Activated CD8-positive, alpha-beta memory T cell treated with anti-CD3 and anti-CD28 coated beads, Interleukin-2, amount 50 U/mL, for 4 hours (primary cell): ENCODE measurements at regions not wholly inside any gene's neighbourhood (a gene's known extent, or its start where the extent isn't known, plus 50 kb on each side); places are given as distances from the start of the nearest gene placed in this dataset.

Experiments
- DNase-seq: peaks from one replicate; pipeline ENCODE4 v3.0.0-alpha.2; 2020

DNA sequence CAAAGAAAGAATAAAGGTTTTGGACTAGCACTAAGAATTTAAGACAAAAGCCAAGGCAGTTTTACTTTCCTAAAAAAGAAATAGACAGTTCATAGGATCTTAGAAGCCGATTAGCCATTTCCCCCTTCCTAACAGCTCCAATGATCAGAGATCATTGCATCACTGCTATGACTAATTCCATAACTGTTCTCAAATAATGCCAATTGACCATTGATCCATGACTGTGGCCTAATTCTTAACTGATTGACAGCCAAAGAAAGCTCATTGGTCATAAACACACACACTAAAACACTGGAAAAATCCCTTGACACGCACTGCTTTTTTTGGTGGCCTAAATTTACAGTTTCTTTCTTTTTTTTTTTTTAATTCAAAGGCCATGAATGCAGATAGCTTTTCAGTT is 345.0 kb upstream of the ACVR2A start:
- no peak for DNase-seq

- no peak for DNase-seq
These were observed 349.1 kb upstream of the ACVR2A start for GRCh38 chr2:147495734-147496133.

DNA sequence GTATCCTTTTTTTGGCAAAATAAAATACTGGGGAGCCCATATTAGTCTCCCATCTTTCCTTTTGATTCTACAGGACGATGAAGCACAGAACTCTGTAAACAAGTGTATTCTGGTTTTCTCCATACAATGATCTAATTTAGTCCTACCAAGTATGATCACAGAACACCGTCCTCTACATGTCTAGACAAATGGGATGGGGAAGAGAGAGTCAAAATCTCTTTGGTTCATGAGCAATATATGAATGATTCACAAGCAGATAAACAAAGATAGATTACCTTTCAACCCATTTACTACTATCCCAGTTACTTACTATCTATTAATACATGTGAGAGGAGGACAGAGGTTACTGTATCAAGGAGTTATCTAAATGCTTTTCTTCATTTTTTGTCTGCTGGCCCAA is 352.4 kb upstream of the ACVR2A start:
- DNase-seq: no peak

DNA sequence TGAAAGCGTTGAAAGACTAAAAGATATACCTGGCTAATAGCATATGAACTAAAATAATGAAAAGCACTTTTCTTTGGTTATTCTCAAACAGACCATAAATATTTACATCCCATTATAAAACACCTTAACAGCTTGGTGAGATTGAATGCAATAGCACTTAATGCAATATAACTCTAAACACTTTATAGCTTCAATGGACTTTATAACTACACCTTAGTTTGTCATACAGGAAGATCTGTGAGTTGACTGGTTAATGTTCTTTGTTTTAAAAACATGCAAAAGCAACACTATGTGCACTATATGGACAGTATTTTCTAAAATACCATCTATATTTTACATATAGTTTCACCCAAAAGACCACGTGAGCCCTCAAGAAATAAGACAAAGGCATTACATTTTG is 353.3 kb upstream of the ACVR2A start:
- DNase-seq: no peak

- no peak for DNase-seq
These were observed 354.2 kb upstream of the ACVR2A start for GRCh38 chr2:147490401-147491261.

- no peak for DNase-seq
These were observed 356.4 kb upstream of the ACVR2A start for GRCh38 chr2:147488472-147488871.

- no peak for DNase-seq
These were observed 356.9 kb upstream of the ACVR2A start for GRCh38 chr2:147487978-147488289.

GRCh38 chr2:147487286-147487977 is 357.4 kb upstream of the ACVR2A start:
- no peak for DNase-seq

GRCh38 chr2:147485210-147485851 is 359.5 kb upstream of the ACVR2A start:
- no peak for DNase-seq

DNA sequence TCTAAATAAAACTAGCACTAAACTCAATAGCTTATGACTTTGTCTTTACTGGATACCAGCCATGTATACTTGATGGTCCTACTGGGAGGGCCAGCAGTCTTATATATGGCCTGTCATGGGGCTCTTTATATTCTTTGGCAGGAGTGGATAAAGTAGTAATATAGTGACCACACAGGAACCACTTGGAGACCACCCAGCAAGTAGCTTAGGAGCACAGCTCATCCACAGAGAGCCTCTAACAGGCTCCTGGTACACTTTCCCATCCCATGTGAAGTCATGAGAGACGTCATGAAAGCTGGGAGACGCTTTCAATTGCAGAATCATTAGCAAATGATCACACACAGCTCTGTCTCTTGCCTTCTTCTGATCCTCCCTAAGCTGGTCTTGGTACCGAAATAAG is 360.9 kb upstream of the ACVR2A start:
- no peak for DNase-seq

DNA sequence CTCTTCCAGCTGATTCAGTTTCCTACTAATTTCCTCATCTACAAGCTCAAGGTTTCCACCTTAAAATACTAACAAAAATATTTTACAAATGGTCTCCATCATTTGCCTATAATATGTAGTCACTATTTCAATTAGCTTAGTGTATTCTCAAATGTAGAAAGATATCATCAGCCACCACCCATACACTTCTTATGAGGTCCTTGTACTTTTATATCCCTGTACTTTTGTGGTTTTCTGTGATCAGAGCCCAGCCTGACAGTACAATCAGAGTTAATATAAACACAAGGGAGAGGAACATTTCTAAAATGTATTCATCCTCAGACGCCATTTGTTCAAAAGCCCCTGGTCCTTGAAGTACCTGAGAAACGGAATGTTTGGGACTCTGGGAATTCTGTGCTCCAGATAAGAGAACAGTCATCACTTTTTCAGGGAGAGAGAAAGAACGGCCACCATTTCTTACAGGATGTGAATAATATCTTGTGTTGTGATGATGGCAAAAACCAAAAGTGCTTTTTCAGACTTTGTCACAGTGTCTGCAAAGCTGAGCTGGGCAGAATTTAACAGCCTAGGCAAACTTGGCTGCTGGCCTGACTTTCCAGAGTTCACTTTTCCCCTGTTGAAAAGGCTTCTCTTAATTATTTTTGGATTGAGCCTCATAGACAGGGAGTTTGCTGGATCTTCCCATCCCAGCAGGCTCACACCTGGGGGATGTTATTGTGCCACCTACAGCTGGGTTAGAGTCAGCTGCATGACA is 361.7 kb upstream of the ACVR2A start:
- DNase-seq: no peak

DNA sequence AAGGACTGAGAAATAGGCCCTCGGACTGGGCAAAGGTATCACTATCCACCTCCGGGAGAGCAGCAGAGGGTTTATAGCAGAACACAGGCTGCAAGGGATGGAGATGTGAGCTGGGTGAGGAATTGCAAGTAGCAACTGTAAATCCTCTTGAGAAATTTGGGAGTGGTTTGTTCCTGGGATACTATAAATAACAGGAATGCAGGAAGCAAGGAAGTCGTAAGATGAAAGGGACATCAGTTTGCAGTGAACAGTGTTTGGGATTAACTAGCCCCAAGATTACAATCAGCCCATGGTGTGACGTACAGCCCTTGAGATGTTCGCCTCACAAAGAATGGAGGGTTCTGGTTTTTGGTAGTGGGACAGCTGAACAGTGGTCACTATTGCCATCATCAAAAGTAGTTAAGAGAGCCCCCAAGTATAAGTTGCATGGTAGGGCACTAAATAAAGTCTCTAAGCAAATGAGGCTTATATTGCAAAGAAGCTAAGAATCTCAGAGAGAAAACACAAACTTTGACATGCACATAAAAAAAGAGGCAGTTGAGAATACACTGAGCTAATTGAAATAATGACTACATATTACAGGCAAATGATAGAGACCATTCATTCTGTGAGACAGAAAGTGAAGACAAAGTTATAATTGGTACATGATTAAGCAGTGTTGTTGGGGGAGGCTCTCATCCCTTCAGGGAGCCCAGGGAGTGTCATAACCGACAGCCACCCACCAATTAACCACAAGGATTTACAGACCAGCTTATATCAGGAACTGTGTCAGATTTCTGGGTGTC is 362.5 kb upstream of the ACVR2A start:
- DNase-seq: no peak

DNA sequence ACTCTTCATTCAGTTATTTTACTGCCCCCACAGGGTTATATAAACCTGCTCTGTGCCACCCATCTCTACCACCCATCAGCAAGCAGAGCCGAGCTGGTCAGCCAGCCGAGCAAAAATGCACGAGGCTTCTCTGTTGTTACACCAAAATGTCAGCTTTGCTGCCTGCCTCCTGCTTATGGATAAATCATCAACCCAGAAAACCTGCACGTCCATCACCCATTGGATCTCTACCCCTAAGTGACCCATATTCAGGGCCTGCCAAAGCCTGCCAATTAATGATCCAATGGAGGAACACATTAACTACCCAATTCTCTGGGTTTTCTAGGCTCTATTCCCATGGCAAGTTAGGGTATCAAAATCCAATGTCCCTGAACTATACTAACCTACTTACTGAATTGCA is 365.5 kb upstream of the ACVR2A start:
- no peak for DNase-seq

DNA sequence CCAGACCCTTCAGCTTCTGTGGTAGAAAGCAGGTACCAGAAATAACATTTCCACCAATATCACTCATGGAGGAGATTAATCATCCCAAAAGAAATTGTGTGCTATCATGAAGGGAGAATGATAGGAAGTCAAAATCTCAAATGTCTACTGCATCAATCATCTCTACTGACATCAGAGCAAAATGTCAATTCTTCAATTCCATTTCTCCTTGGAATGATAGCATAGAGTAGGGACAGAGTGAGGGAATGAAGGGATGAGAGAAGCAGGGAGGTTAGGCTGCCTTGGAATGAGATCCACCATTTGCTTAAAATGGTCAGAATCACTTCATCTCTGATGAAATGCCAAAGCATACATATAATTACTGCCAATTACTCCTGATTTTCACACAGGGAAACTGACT is 371.8 kb upstream of the ACVR2A start:
- DNase-seq: no peak

- DNase-seq: no peak
These were observed 373.7 kb upstream of the ACVR2A start for GRCh38 chr2:147471126-147471525.

DNA sequence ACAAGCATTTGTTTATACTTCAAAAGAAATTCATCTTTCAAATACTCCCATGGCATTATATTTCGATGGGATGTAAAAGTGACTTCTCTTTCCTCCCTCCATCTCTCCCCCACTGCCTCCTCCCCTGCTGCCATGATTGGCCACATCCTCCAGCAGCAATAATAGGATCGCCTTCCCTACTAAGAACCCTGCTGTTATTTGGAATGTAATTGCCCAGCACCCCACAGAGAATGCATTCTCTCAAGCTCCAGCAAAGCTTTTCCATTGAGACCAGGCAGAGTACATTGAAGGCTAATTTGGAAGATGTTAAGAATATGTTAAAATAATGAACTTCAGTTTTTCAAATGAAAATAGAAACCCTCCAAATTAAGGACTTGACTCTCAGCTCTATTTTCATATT is 375.4 kb upstream of the ACVR2A start:
- no peak for DNase-seq

GRCh38 chr2:147468963-147469362 is 375.9 kb upstream of the ACVR2A start:
- DNase-seq: no peak

- no peak for DNase-seq
These were observed 376.5 kb upstream of the ACVR2A start for GRCh38 chr2:147468349-147468748.

GRCh38 chr2:147467441-147467840 is 377.4 kb upstream of the ACVR2A start:
- DNase-seq: no peak

- DNase-seq: no peak
These were observed 380.0 kb upstream of the ACVR2A start for GRCh38 chr2:147464737-147465357.

- DNase-seq: no peak
These were observed 380.8 kb upstream of the ACVR2A start for GRCh38 chr2:147463881-147464520.

DNA sequence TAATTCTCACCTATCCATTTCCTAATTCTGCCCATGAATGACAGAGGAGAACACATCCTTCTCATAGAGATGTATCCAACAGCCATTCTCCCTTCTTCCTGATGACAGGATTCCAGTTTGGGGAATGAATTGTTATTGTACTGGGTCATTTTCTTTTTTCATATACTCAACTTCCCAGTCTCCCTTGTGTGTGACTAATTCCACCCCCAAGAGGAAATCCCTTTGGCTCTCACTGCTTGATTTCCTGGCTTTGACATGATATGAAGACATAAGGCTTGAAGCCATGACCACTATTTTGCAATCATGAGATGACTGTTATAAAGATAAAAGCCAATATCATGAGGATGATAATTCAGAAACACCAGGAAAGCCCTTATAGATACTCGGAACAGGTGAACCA is 384.7 kb upstream of the ACVR2A start:
- DNase-seq: no peak
